ENCODE measurements at regions not wholly inside any gene's neighbourhood (a gene's known extent, or its start where the extent isn't known, plus 50 kb on each side); places are given as distances from the start of the nearest gene placed in this dataset.

GRCh38 chrX:40230646-40231045, 132.9 kb upstream of the BCOR start:
- TF ChIP-seq CTCF (IDR thresholded peaks at IDR 0.05) (no peak), POLR2AphosphoS5 (IDR thresholded peaks at IDR 0.05) (no peak), POLR2A (IDR thresholded peaks at IDR 0.05) (no peak)

Data from suprapubic skin (tissue), 4 donors.